Caco-2 (cell line): ENCODE measurements at regions not wholly inside any gene's neighbourhood (a gene's known extent, or its start where the extent isn't known, plus 50 kb on each side); places are given as distances from the start of the nearest gene placed in this dataset.

Experiments
- BruUV-seq: library from RNA; stranded (reverse); fragments of 400-500 nt; replicated peaks from 2 replicates; lab custom pipeline; 2021; lab: Mats Ljungman, UMichigan
- CTCF ChIA-PET: fragments of 300-600 bp; sonication (Branson Sonifier 250); formaldehyde crosslinking; loops from one replicate; lab custom pipeline; 2022; ENCODE audit warnings: antibody characterized with exemption; lab: Charles Lee
- POLR2A ChIA-PET: fragments of 300-600 bp; sonication (Branson Sonifier 250); formaldehyde crosslinking; loops from one replicate; lab custom pipeline; 2022; ENCODE audit warnings: antibody characterized with exemption; lab: Charles Lee
- DNase-seq, 2 experiments: peaks; one replicate each; pipeline versions ENCODE4 v3.0.0 to v3.0.0-alpha.2; 2020 to 2022
- H3K27me3 ChIP-seq: replicated peaks from 2 replicates; pipeline ENCODE4 v1.6.0; 2011; ENCODE audit warnings: low read length; ENCODE audit not compliant: control insufficient read depth, insufficient read depth
- H3K36me3 ChIP-seq: 2 replicates; pipeline ENCODE4 v1.5.1; 2011; ENCODE audit warnings: low read length; ENCODE audit not compliant: control insufficient read depth, insufficient read depth
- H3K4me1 ChIP-seq: fragments of 250-450 bp; sonication (Bioruptor Pico); 2 replicates; pipeline ENCODE4 v1.5.1; 2020; ENCODE audit warnings: mild to moderate bottlenecking
- H3K4me3 ChIP-seq: 2 replicates; pipeline ENCODE4 v1.5.1; 2011; ENCODE audit warnings: low read depth, mild to moderate bottlenecking, control low read depth, low read length
- H3K9me3 ChIP-seq: fragments of 250-450 bp; sonication (Bioruptor Pico); 2 replicates; pipeline ENCODE4 v1.5.1; 2020; ENCODE audit warnings: mild to moderate bottlenecking, moderate library complexity
- H3K27ac Mint-ChIP-seq: one replicate; pipeline ENCODE4 v1.8.0; 2022; ENCODE audit warnings: mixed read lengths; ENCODE audit not compliant: unreplicated experiment
- H3K27me3 Mint-ChIP-seq: one replicate; pipeline ENCODE4 v1.8.0; 2022; ENCODE audit warnings: mixed read lengths; ENCODE audit not compliant: insufficient read depth, unreplicated experiment
- H3K36me3 Mint-ChIP-seq: one replicate; pipeline ENCODE4 v1.8.0; 2022; ENCODE audit warnings: mild to moderate bottlenecking, mixed read lengths; ENCODE audit not compliant: insufficient read depth, unreplicated experiment
- H3K4me1 Mint-ChIP-seq: one replicate; pipeline ENCODE4 v1.8.0; 2022; ENCODE audit warnings: low read depth, mixed read lengths; ENCODE audit not compliant: unreplicated experiment
- H3K4me3 Mint-ChIP-seq: one replicate; pipeline ENCODE4 v1.8.0; 2022; ENCODE audit warnings: mild to moderate bottlenecking, moderate library complexity, mixed read lengths; ENCODE audit not compliant: unreplicated experiment
- H3K9me3 Mint-ChIP-seq: one replicate; pipeline ENCODE4 v1.8.0; 2022; ENCODE audit warnings: mixed read lengths; ENCODE audit not compliant: unreplicated experiment
- CTCF ChIP-seq, 2 experiments: fragments of 200-600 bp in 1 of 2; IDR thresholded peaks; 1 replicate in 1 of 2; 2 replicates in 1 of 2; pipeline versions ENCODE4 v1.5.1 to v1.8.0; 2011 to 2022; ENCODE audit warnings: antibody characterized with exemption in 1 of 2, control low read depth in 1 of 2, inconsistent platforms in 1 of 2, low read depth in 1 of 2, low read length in 1 of 2, mild to moderate bottlenecking in 1 of 2, moderate library complexity in 1 of 2; ENCODE audit not compliant: insufficient read depth in 1 of 2, severe bottlenecking in 1 of 2, unreplicated experiment in 1 of 2
- intact Hi-C: fragments of 100-400 bp; cut with micrococcal nuclease; formaldehyde crosslinking; loops from one replicate; pipeline ENCODE4 v1.10.0; 2022; ENCODE audit not compliant: unreplicated experiment

- no TSS peak for BruUV-seq
- Mint-ChIP-seq H3K4me1 (no peaks in the 10 kb centered on the region), H3K36me3 (no peaks in the 10 kb centered on the region), H3K27ac (no peak overlapping the region), H3K4me3 (no peak overlapping the region), H3K27me3 (peaks cover 9% of the 10 kb centered on the region), H3K9me3 (no peaks in the 10 kb centered on the region)
- no peaks in the 10 kb centered on the region for H3K4me1 ChIP-seq
- no peaks in the 10 kb centered on the region for H3K36me3 ChIP-seq
- DNase-seq = no peak
- ChIA-PET CTCF (no interaction called here), POLR2A (no interaction called here)
- no peak for TF ChIP-seq CTCF (IDR thresholded peaks at IDR 0.05; ENCODE audit: insufficient read depth in 1 of 2, low read depth in 1 of 2, low read length in 1 of 2, severe bottlenecking in 1 of 2, unreplicated experiment in 1 of 2)
- no peak overlapping the region for H3K4me3 ChIP-seq
- intact Hi-C loops = no loop called here
- H3K27me3 ChIP-seq = no peaks in the 10 kb centered on the region; the same call in 1 of the 2 replicates
- H3K9me3 ChIP-seq = no peaks in the 10 kb centered on the region
These were observed 439.3 kb upstream of the TRIB2 start for GRCh38 chr2:12277241-12278034.

GRCh38 chr2:12278217-12278750, 438.5 kb upstream of the TRIB2 start:
- H3K27ac Mint-ChIP-seq = no peak overlapping the region
- peaks cover 9% of the 10 kb centered on the region for H3K27me3 Mint-ChIP-seq
- Histone ChIP-seq H3K4me3 (no peak overlapping the region), H3K36me3 (no peaks in the 10 kb centered on the region), H3K27me3 (no peaks in the 10 kb centered on the region; the same call in 1 of the 2 replicates), H3K9me3 (no peaks in the 10 kb centered on the region), H3K4me1 (no peaks in the 10 kb centered on the region)
- no peaks in the 10 kb centered on the region for H3K4me1 Mint-ChIP-seq
- H3K9me3 Mint-ChIP-seq = no peaks in the 10 kb centered on the region
- no peaks in the 10 kb centered on the region for H3K36me3 Mint-ChIP-seq
- H3K4me3 Mint-ChIP-seq = no peak overlapping the region
- ChIA-PET CTCF (no interaction called here), POLR2A (no interaction called here)
- no peak for DNase-seq
- TF ChIP-seq CTCF (IDR thresholded peaks at IDR 0.05; ENCODE audit: insufficient read depth in 1 of 2, low read depth in 1 of 2, low read length in 1 of 2, severe bottlenecking in 1 of 2, unreplicated experiment in 1 of 2) = no peak
- intact Hi-C loops = no loop called here
- no TSS peak for BruUV-seq

- H3K4me3 ChIP-seq = no peak overlapping the region
- no peaks in the 10 kb centered on the region for H3K4me1 Mint-ChIP-seq
- no peaks in the 10 kb centered on the region for H3K9me3 ChIP-seq
- no peak for TF ChIP-seq CTCF (IDR thresholded peaks at IDR 0.05; ENCODE audit: insufficient read depth in 1 of 2, low read depth in 1 of 2, low read length in 1 of 2, severe bottlenecking in 1 of 2, unreplicated experiment in 1 of 2)
- H3K4me1 ChIP-seq = no peaks in the 10 kb centered on the region
- H3K36me3 ChIP-seq = no peaks in the 10 kb centered on the region
- BruUV-seq = no TSS peak
- H3K36me3 Mint-ChIP-seq = no peaks in the 10 kb centered on the region
- ChIA-PET POLR2A (no interaction called here), CTCF (no interaction called here)
- no peaks in the 10 kb centered on the region; the same call in 1 of the 2 replicates for H3K27me3 ChIP-seq
- H3K4me3 Mint-ChIP-seq = no peak overlapping the region
- peaks cover 6% of the 10 kb centered on the region for H3K27me3 Mint-ChIP-seq
- DNase-seq = no peak
- H3K9me3 Mint-ChIP-seq = no peaks in the 10 kb centered on the region
- no peak overlapping the region for H3K27ac Mint-ChIP-seq
- intact Hi-C loops = no loop called here
These were observed 433.7 kb upstream of the TRIB2 start for GRCh38 chr2:12282780-12283695.
